OCI-LY7 (cell line): ENCODE measurements at regions not wholly inside any gene's neighbourhood (a gene's known extent, or its start where the extent isn't known, plus 50 kb on each side); places are given as distances from the start of the nearest gene placed in this dataset.

Experiments used
- EZH2phosphoT487 ChIP-seq: fragments of 200-600 bp; sonication (generic); IDR thresholded peaks from 2 replicates; pipeline ENCODE4 v1.6.1; 2018; ENCODE audit warnings: low read depth, borderline replicate concordance, mild to moderate bottlenecking, mixed run types, antibody characterized with exemption, low read length, moderate library complexity, mixed read lengths
- TF ChIP-seq, protein P1 (sequence below): fragments of 200-600 bp; sonication (generic); conservative IDR thresholded peaks from 2 replicates; pipeline ENCODE4 v1.5.1; 2014; ENCODE audit warnings: mild to moderate bottlenecking, antibody characterized with exemption, low read length, moderate library complexity, mixed read lengths

- TF ChIP-seq, protein P1, sequence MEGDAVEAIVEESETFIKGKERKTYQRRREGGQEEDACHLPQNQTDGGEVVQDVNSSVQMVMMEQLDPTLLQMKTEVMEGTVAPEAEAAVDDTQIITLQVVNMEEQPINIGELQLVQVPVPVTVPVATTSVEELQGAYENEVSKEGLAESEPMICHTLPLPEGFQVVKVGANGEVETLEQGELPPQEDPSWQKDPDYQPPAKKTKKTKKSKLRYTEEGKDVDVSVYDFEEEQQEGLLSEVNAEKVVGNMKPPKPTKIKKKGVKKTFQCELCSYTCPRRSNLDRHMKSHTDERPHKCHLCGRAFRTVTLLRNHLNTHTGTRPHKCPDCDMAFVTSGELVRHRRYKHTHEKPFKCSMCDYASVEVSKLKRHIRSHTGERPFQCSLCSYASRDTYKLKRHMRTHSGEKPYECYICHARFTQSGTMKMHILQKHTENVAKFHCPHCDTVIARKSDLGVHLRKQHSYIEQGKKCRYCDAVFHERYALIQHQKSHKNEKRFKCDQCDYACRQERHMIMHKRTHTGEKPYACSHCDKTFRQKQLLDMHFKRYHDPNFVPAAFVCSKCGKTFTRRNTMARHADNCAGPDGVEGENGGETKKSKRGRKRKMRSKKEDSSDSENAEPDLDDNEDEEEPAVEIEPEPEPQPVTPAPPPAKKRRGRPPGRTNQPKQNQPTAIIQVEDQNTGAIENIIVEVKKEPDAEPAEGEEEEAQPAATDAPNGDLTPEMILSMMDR: 0 out of 2 replicates have a peak, but pooled peaks have one; percentile 7
- no peak for TF ChIP-seq EZH2phosphoT487
Measured at GRCh38 chr10:3622845-3623621, 162.0 kb downstream of the KLF6 start.
